ENCODE measurements at regions not wholly inside any gene's neighbourhood (a gene's known extent, or its start where the extent isn't known, plus 50 kb on each side); places are given as distances from the start of the nearest gene placed in this dataset.

GRCh38 chr2:66003931-66004330 lies 431.0 kb upstream of the MEIS1 start:
- Histone ChIP-seq H3K27ac (no peak overlapping the region), H3K4me3 (no peak overlapping the region)
- DNase-seq (ENCODE audit: low spot score) = no peak
- TF ChIP-seq, protein P1, sequence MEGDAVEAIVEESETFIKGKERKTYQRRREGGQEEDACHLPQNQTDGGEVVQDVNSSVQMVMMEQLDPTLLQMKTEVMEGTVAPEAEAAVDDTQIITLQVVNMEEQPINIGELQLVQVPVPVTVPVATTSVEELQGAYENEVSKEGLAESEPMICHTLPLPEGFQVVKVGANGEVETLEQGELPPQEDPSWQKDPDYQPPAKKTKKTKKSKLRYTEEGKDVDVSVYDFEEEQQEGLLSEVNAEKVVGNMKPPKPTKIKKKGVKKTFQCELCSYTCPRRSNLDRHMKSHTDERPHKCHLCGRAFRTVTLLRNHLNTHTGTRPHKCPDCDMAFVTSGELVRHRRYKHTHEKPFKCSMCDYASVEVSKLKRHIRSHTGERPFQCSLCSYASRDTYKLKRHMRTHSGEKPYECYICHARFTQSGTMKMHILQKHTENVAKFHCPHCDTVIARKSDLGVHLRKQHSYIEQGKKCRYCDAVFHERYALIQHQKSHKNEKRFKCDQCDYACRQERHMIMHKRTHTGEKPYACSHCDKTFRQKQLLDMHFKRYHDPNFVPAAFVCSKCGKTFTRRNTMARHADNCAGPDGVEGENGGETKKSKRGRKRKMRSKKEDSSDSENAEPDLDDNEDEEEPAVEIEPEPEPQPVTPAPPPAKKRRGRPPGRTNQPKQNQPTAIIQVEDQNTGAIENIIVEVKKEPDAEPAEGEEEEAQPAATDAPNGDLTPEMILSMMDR (IDR thresholded peaks at IDR 0.05) = no peak

DNA sequence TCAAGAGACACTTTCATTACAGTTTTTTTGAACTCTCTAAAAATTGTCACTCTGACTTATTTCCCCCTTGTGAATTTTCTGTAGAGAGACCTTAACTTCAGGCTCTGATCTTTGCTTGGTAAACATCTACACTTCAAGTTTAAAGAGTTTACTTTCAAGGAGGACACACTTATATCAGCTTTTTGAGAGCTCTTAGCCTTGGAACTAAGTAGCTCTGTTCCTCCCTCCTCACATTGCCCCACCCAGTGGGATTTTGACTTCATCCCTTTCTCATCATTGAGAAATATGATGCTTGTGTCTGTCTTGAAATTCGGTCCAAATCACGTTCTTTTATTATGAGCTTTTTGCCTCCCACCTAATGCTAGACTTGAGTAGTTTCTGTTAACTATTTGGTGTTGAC lies 433.4 kb upstream of the MEIS1 start:
- no peak for DNase-seq (ENCODE audit: low spot score)
- Histone ChIP-seq H3K27ac (no peak overlapping the region), H3K4me3 (no peak overlapping the region)
- TF ChIP-seq, protein P1 (IDR thresholded peaks at IDR 0.05) = no peak

- H3K27ac ChIP-seq = no peak overlapping the region
- TF ChIP-seq, protein P1 (IDR thresholded peaks at IDR 0.05) = no peak
Observed at GRCh38 chr2:66000901-66001300, 434.0 kb upstream of the MEIS1 start.

GRCh38 chr2:65999796-66000195 lies 435.1 kb upstream of the MEIS1 start:
- TF ChIP-seq, protein P1 (IDR thresholded peaks at IDR 0.05) = no peak
- no peak overlapping the region for H3K27ac ChIP-seq
- DNase-seq (ENCODE audit: low spot score) = no peak
- no peak overlapping the region for H3K4me3 ChIP-seq

More at GRCh38 chr2:66000901-66001300, 434.0 kb upstream of the MEIS1 start:
- no peak for DNase-seq (ENCODE audit: low spot score)
- no peak overlapping the region for H3K4me3 ChIP-seq

DNA sequence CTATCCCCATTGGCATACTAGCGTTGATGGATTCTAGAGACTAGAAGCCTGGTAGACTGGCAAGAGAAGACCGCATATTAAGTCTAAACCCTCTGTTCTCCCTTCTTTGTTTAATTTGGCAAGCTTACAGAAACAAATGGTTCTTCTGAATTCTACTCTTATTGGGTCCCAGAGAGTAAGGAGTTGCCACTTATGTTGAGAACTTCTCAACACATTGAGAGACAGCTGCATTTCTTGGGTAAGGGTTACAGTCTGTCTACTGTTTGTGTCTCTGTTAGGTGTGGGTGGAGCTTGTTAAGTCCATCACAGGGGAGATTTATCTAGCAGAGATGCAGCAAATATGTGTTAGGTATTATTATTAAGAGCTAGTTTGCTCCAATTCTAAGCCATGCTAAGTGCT lies 435.8 kb upstream of the MEIS1 start:
- TF ChIP-seq, protein P1 (IDR thresholded peaks at IDR 0.05) = no peak
- no peak for DNase-seq (ENCODE audit: low spot score)
- Histone ChIP-seq H3K4me3 (no peak overlapping the region), H3K27ac (no peak overlapping the region)

GRCh38 chr2:65997961-65998360 lies 437.0 kb upstream of the MEIS1 start:
- Histone ChIP-seq H3K27ac (no peak overlapping the region), H3K4me3 (no peak overlapping the region)
- TF ChIP-seq, protein P1 (IDR thresholded peaks at IDR 0.05) = no peak
- no peak for DNase-seq (ENCODE audit: low spot score)

DNA sequence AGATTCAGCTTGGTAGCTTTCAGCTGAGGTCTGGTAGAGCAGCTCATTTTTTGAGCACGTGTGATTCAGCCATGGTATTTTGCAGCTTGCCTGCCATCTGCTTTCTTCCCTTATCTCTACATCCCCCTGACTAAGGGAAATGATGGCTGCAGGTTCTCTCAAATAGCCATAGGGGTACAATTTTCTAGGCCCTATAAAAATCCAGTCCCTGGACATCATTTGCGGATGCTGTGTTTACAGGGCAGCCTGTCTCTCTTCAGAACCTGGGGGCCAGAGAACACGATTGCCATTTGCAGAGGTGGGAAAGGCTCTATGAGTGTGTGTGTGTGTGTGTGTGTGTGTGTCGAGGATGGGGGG lies 442.7 kb upstream of the MEIS1 start:
- Histone ChIP-seq H3K27ac (no peak overlapping the region), H3K4me3 (no peak overlapping the region)
- DNase-seq (ENCODE audit: low spot score) = no peak
- TF ChIP-seq, protein P1 (IDR thresholded peaks at IDR 0.05) = no peak

All from coronary artery (tissue), 2 donors.